ENCODE measurements at regions not wholly inside any gene's neighbourhood (a gene's known extent, or its start where the extent isn't known, plus 50 kb on each side); places are given as distances from the start of the nearest gene placed in this dataset.

GRCh38 chr6:147974376-147974775 is 368.3 kb upstream of the SASH1 start:
- TF ChIP-seq POLR2A (IDR thresholded peaks at IDR 0.05; ENCODE audit: low read length): no peak
- no peak for TF ChIP-seq GATA1 (IDR thresholded peaks at IDR 0.05; ENCODE audit: low read depth, low read length)
